Gastroesophageal sphincter (tissue), 3 donors: ENCODE measurements at regions not wholly inside any gene's neighbourhood (a gene's known extent, or its start where the extent isn't known, plus 50 kb on each side); places are given as distances from the start of the nearest gene placed in this dataset.

ENCODE experiments used
- CTCF ChIP-seq, 4 experiments: fragments of 200-600 bp in 2 of 4; fragments of 450-650 bp in 2 of 4; sonication (generic) in 1 of 4; IDR thresholded peaks; one replicate each; pipeline ENCODE4 v1.5.1; 2017 to 2019; ENCODE audit warnings: antibody characterized with exemption in 4 of 4, mild to moderate bottlenecking in 2 of 4, moderate library complexity in 2 of 4
- EP300 ChIP-seq: sonication (generic); formaldehyde crosslinking; IDR thresholded peaks from one replicate; pipeline ENCODE4 v1.6.1; 2017; ENCODE audit warnings: antibody characterized with exemption, mild to moderate bottlenecking
- POLR2A ChIP-seq, 2 donors: fragments of 450-650 bp; IDR thresholded peaks; one replicate each; pipeline ENCODE4 v1.6.1; 2017; ENCODE audit warnings: antibody characterized with exemption in 2 of 2, mild to moderate bottlenecking in 2 of 2, moderate library complexity in 1 of 2
- POLR2AphosphoS5 ChIP-seq: sonication (generic); formaldehyde crosslinking; IDR thresholded peaks from one replicate; pipeline ENCODE4 v1.6.1; 2017; ENCODE audit warnings: antibody characterized with exemption

DNA sequence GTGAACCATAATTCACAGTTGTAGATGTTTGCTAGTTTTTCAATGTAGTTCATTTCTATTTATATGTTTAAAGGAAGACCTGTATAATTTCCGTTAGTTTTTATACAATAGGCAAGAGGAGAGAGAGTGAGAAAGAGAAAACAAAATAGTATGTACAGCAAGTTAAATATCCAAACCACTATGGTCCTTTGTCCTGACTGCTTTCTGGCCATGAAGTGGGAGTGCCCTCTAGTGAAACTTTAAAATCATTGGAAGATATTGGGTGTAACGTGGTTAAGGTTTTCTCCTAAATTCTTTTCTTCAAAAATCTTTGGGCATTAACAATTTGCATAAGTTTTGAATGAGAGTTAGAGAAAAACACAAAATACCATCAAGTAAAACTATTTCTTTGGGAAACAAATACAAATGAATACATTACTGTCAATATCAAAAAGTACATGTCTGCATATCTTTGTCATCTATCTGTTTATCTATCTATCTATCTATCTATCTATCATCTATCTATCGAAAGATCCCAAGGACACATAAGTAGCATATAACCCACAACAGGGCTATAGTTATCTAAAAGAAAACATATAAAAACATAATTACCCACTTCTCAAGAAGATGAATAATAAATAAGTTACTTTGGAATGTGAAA is 534.6 kb upstream of the ATP11B start:
- TF ChIP-seq POLR2A (IDR thresholded peaks at IDR 0.05): no peak
- TF ChIP-seq CTCF (IDR thresholded peaks at IDR 0.05): peak in 3 of 4 experiments; percentile 35 to 49 (median 45)
- TF ChIP-seq EP300: no peak
- TF ChIP-seq POLR2AphosphoS5: no peak
